LNCaP clone FGC (cell line): ENCODE measurements at regions not wholly inside any gene's neighbourhood (a gene's known extent, or its start where the extent isn't known, plus 50 kb on each side); places are given as distances from the start of the nearest gene placed in this dataset.

Experiments used
- DNase-seq: peaks from one replicate; pipeline ENCODE4 v3.0.0-alpha.2; 2011; ENCODE audit warnings: low read depth
- H3K4me3 ChIP-seq: 2 replicates; pipeline ENCODE4 v1.5.1; 2011; ENCODE audit warnings: mild to moderate bottlenecking, low read depth, low read length, control low read depth
- CTCF ChIP-seq: IDR thresholded peaks from 2 replicates; pipeline ENCODE4 v1.5.1; 2012; ENCODE audit warnings: mild to moderate bottlenecking; ENCODE audit not compliant: control insufficient read depth, insufficient read depth; ENCODE audit errors: extremely low read depth

- no peak overlapping the region for H3K4me3 ChIP-seq
- no peak for TF ChIP-seq CTCF
- DNase-seq: no peak
Observed at GRCh38 chr9:101902051-101902450, 163.6 kb upstream of the GRIN3A start.

- no peak for TF ChIP-seq CTCF
- H3K4me3 ChIP-seq: no peak overlapping the region
- no peak for DNase-seq
Observed at GRCh38 chr9:101897196-101897595, 158.7 kb upstream of the GRIN3A start.

- no peak for DNase-seq
- no peak overlapping the region for H3K4me3 ChIP-seq
- no peak for TF ChIP-seq CTCF
Observed at GRCh38 chr9:101893661-101894646, 155.5 kb upstream of the GRIN3A start.

- H3K4me3 ChIP-seq: no peak overlapping the region
- TF ChIP-seq CTCF: no peak
- no peak for DNase-seq
Observed at GRCh38 chr9:101881508-101881907, 143.1 kb upstream of the GRIN3A start.

- no peak overlapping the region for H3K4me3 ChIP-seq
- TF ChIP-seq CTCF: no peak
- DNase-seq: no peak
Observed at GRCh38 chr9:101880846-101881245, 142.4 kb upstream of the GRIN3A start.

- TF ChIP-seq CTCF: no peak
- no peak for DNase-seq
- no peak overlapping the region for H3K4me3 ChIP-seq
Observed at GRCh38 chr9:101878734-101879133, 140.3 kb upstream of the GRIN3A start.
